ACHN (cell line): ENCODE measurements at regions not wholly inside any gene's neighbourhood (a gene's known extent, or its start where the extent isn't known, plus 50 kb on each side); places are given as distances from the start of the nearest gene placed in this dataset.
"Not testable (repeated sequence)": the region's sequence is repeated elsewhere in the genome, so short reads cannot be mapped to it uniquely, and the experiment has no call there.

Experiments used
- DNase-seq: peaks from one replicate; pipeline ENCODE4 v3.0.0-alpha.2; 2015
- in situ Hi-C: cut with HindIII; loops from 2 replicates; pipeline ENCODE4 v1.10.0; 2017; ENCODE audit warnings: low sequenced_read_pairs, low pct_ligation_motif_present, low pct_unique_long_range_greater_than_20kb

DNA sequence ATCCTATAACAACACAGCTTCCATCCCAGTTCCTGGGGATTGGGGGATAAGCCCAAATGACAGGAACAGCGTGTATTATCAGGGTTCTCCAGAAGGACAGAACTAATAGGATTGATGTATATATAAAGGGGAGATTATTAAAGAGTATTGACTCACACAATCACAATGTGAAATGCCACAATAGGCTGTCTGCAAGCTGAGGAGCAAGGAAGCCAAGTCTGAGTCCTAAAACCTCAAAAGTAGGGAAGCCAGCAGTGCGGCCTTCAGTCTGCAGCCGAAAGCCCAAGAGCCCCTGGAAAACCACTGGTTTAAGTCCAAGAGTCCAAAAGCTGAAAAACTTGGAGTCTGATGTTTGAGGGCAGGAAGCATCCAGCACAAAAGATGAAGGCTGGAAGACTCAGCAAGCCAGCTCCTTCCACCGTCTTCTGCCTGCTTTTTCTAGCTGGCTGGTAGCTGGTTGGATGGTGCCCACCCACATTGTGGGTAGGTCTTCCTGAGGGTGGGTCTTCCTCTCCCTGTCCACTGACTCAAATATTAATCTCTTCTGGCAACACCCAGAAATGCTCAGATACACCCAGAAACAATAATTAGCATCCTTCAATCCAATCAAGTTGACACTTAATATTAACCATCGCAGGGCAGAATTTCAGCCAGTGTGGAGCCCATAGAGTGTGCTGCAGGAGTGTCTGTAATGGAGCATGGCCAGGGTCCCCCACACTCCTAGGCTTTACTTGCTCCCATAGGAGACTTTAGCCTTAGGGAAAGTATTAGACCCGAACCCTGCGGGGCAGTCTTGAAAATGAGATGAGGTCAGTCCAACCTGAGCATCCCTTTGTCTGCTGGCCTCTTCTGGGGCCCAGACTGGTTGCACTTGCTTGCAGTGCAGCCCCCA lies 111.1 kb downstream of the SINHCAF start:
- DNase-seq: no peak
- in situ Hi-C loops: no loop called here

DNA sequence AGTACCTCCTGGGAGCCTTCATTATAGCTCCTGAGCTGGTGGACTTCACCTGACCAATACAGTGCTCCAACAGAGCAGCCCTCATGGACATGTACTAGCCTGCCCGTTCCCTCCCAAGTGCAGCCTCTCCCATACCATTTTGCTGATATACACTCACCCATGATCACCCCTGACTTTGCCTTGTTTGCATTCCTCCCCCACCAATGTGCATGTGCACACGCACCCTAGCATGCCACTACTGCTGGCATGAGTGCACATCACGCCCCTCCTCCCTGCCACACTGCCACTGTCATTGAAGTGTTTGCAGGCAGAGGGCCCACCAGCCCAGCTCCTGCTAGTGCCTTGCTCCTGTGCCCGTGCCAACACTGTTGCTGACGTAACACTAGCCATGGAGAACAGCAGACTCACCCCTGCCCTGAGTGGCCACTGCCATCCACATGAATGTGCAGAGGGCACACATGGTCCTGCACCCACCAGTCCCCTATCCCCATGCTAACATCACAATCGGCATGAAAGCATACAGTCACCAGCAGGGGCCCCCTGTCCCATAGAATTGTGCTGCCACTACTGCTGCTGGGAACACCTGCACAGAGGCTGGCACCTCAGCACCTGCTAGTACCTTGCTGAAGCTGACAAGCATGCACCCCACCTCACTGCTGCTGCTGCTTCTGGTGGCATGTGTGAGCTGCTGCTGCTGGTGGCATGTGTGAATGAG lies 110.3 kb downstream of the SINHCAF start:
- in situ Hi-C loops: no loop called here
- DNase-seq: no peak

GRCh38 chr12:31216479-31216878 lies 109.5 kb downstream of the SINHCAF start:
- in situ Hi-C loops: no loop called here
- DNase-seq: no peak

DNA sequence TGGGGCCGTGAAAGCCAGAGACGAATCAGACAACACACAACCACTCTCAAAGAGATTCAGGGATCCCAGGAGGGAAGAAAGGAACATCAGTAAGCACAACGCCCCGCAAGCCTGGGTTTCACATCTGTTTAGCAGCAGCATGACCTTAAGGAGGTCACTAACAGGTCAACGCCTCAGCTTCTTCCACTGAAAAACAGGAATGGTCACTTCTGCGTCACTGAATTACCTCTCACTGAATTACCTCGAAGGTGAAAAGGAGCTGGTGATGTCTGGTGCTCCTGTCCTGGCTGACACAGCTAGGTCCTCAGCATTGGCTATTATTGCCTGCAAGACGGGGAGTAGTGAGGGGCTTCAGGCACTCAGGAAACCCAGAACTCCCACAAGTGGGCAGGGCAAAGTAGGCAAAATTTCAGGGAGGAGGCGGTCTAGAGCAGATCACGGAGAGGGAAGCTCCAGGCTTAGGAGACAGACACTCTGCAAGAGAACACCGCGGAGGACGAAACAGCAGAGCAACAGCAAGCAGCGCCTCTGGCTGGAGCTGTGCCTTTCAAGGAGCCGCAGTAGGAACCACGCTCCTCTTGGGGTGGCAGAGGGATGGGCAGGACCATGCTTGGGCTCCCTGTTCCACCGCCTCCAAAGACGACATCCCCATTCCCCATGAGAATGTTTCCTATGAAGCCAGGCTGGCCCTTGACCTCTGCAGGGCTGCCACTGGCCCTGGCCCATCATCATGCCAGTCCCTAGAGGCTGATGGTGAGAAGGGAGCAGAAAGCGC lies 108.4 kb downstream of the SINHCAF start:
- DNase-seq: no peak
- in situ Hi-C loops: no loop called here

GRCh38 chr12:31218203-31219025 lies 107.5 kb downstream of the SINHCAF start:
- in situ Hi-C loops: no loop called here
- no peak for DNase-seq

DNA sequence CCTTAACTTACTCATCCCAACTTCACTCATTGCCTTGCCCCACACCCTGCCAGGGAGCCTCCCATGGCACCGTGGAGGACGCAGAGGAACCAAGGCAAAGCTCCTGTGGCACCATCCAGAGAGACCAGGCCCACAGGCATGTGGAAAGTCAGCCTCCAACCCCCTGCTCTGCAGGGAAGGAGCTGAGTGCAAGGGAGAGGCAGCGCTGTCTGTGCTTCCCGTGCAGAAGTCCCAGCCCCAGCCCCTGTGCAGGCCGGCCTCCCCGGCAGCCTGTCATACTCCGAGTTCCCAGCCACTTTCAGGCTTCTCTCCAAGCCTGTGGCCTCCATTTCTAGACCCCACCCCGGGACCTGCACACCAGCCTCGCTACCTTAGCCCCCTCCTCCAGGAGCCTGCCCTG lies 106.4 kb downstream of the SINHCAF start:
- in situ Hi-C loops: no loop called here

DNA sequence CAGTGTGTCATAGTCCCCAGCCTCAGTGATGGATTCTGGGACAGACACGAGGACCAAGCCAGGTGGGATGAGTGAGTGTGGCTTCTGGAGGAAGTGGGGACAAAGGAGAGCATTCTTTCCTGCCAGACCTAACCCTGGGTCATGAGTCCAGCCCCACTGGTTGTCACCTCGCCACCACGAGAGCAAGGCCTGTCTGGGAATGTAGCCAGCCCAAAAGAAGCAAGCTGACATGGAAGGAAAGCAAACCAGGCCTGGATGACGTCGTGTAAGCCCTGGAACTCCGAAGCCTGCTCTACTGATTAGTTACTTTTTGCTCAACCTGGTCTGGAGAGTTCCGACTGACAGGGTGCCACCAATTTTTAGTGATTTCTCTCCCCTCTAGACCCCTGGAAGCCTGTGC lies 105.9 kb downstream of the SINHCAF start:
- in situ Hi-C loops: no loop called here
- no peak for DNase-seq

More for the DNA sequence above, 106.4 kb downstream of the SINHCAF start:
- no peak for DNase-seq

DNA sequence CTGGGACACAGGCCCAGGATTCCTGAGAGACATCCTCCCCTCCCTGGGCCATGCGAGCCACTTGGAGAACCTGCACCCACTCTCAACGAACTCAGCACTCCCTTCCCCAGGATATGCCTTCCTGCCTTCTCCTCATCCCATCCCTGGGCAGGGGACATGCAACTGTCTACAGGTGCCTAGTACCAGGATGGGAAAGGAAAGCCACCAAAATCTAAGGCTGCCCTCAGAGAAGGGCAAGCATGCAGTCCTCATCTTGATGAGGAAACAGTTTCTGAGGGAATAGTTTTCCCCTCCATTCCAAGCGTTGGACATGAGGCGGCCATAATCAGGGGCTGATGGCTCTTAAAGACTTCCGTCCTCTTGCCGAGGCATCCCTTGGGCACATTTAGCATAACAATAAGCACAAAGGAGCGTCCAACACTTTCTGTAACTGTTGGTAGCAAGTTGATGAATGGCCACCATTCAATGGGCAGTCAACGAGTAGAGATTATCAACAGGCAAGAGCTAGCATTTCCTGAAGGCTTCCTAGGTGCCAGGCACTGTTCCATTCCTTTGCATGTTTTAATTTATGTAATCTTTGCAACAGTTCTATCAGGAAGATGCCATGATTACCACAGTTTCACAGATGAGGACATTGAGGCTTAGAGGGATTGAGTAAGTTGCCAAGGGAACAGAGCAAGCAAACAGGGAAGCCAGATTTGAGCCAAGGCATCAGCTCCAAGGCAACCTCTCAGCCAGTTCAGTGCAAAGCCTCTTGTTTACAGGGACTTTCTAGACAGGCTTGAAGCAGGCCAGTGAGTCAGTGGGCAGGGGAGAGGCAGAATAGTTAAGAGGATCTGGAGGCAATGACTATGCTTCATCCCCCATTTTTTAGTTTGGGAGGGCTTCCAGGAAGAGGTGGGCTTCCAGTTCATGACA lies 105.1 kb downstream of the SINHCAF start:
- in situ Hi-C loops: no loop called here
- no peak for DNase-seq

DNA sequence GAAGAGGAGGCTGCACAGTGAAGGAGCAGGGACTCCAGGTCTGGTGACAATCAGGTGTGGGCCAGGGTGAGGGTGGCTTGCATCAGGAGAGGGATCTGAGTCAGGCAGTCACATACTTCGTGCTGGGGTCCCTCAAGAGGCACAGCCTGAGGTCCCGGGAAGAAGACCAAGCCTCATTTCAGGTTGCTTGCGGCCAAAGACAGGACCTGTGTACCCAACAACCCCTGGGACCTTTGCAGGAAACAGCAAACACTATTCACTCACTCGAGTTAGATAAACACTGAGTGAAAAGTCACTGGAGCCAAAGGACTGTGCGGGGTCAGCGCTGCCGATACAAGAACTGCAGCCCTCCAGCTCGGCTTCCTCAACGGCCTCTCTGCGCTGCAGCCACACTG lies 104.4 kb downstream of the SINHCAF start:
- in situ Hi-C loops: no loop called here
- DNase-seq: no peak

DNA sequence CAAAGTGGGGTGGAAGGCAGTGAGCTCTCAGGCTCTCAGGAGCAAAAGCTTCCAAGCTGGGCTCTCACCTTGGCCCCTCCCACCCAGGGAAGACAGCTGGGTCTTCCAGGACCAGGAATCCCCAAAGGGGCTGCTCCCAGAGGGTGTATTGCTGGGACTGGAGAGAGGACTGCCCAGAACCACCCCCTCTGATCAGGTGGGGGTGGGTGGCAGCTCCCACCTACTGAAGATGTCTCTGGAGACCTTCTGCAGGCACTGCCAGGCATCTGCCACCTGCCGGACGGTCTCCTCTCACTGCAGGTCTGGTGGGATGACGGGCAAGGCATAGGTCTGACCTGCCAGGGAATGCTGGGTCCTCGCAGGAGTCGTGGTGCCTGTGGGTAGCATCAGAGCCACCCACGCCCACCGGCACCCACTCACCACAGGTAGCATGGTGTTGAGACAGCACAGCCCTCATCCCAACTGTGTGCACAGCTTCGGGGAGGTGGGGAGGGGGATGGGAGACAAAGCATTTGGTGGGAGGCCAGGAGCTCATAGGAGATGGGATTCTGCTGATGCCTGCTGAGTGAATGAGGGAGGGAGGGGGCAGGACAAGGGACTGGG lies 103.2 kb downstream of the SINHCAF start:
- DNase-seq: no peak
- in situ Hi-C loops: no loop called here

DNA sequence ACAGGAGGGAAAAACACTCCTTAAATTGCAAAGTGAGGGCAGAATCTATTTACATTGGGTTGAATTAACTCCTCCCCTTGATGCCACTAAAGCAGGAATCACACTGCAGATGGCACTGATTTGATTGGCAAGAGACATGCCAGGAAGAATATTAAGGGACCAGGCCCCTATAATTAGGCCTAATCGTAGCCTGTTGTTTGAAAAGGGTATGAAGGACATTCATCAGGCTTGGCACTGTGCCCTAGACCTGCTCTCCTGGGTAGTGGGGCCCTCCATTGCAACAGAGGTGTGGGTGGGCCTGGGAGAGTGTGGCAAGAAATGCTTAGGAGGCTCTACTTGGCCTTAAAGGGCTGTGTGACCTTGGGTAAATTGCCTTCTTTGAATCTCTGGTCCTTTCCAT lies 102.3 kb downstream of the SINHCAF start:
- in situ Hi-C loops, DNase-seq: not testable (repeated sequence)

DNA sequence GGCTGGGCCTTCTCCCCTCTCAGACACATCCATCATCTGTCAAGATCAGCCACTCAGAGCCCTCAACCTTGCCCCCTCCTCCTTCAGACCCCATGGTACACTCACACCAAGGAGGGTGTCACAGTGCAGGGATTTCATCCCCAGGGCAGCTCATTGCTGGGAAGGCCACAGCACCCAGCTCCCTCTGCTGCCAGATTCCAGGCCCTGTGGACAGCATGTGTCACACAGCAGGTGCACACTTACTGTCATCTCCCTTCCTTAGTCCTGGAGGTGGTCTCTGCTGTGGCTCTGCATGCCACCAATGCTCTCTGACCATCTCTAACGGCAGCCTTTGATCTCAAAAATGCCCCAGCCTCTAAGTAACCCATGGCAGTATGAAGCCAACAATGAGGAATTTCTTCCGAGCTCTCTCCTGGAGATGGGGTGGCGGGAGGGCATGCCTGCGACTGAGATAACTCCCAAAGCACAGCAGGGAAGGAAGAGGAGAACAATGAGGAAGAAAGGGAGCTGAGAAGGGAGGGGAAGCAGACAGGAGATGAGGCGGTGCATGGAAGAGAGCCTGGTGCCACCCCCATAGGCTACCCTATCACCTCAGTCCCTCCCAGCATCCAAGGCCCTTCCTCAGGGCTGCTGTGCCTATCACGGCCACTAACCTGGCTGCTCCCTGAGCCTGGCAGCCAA lies 101.0 kb downstream of the SINHCAF start:
- in situ Hi-C loops: no loop called here
- DNase-seq: no peak

- DNase-seq: no peak
- in situ Hi-C loops: no loop called here
Measured at GRCh38 chr12:31225656-31226535, 100.1 kb downstream of the SINHCAF start.

DNA sequence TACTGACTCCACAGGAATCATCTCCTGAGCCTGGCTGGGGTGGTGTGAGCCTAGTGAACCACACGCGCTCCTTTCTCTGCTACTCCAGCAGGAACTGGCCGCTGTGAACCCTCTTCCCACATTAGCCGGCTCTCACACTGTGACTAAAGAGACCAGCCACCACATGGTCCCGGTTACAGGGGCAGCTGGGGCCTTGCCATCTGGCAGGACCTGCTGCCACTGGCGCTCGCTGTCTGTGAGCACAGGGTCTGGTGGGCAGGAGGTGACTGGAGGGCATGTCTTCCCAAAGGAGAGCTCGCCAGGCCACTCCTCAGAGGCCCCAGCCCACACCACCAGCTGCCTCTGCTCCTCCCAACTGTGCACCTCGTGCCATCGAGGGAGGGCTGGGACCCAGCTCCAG lies 99.3 kb downstream of the SINHCAF start:
- DNase-seq: no peak
- in situ Hi-C loops: no loop called here

- in situ Hi-C loops: no loop called here
- no peak for DNase-seq
Measured at GRCh38 chr12:31227401-31227981, 98.5 kb downstream of the SINHCAF start.
